Pancreas (tissue), 10 donors: ENCODE measurements at regions not wholly inside any gene's neighbourhood (a gene's known extent, or its start where the extent isn't known, plus 50 kb on each side); places are given as distances from the start of the nearest gene placed in this dataset.

ENCODE experiments used
- ATAC-seq, 4 donors: fragments of 200-7000 bp; cut with Tn5 transposase; one replicate each; pipeline versions ENCODE4 v1.8.0 to v1.9.1; 2020; ENCODE audit warnings: mild to moderate bottlenecking in 4 of 4, moderate library complexity in 4 of 4
- DNase-seq, 6 donors: peaks; one replicate each; pipeline ENCODE4 v3.0.0-alpha.2; 2020
- FAIRE-seq: peaks from 2 replicates; lab custom pipeline; 2012; peaks lifted over from hg19 to GRCh38; lab: Jason Lieb, UNC
- H3K27ac ChIP-seq, 4 donors: fragments of 200-600 bp; sonication (generic); 1 replicate in 3 of 4; 2 replicates in 1 of 4; pipeline versions ENCODE4 v1.5.0 to v1.8.0; 2020
- H3K27me3 ChIP-seq, 4 donors: fragments of 200-600 bp; one replicate each; pipeline ENCODE4 v1.8.0; 2021
- H3K36me3 ChIP-seq, 3 donors: fragments of 200-600 bp; sonication (generic) in 1 of 3; one replicate each; pipeline versions ENCODE4 v1.5.0 to v1.8.0; 2020 to 2021
- H3K4me1 ChIP-seq, 3 donors: fragments of 200-600 bp; one replicate each; pipeline ENCODE4 v1.8.0; 2021
- H3K4me3 ChIP-seq, 4 donors: fragments of 200-600 bp; sonication (generic) in 2 of 4; one replicate each; pipeline versions ENCODE4 v1.5.0 to v1.8.0; 2020 to 2021
- H3K9me3 ChIP-seq, 4 donors: fragments of 200-600 bp; one replicate each; pipeline ENCODE4 v1.8.0; 2021
- WGBS, 2 donors: extraction: QIAGEN DNeasy Blood & Tissue Kit; methylation state at CpG; one replicate each; pipeline ENCODE4 v1.1.7; 2013; 5-methylcytosine and 5-hydroxymethylcytosine counted together
- intact Hi-C, 3 donors: fragments of 100-400 bp; cut with DNase I; formaldehyde crosslinking; loops; one replicate each; pipeline versions ENCODE4 v1.11.1 to v1.14.2; 2022
- TF ChIP-seq, protein P1 (sequence below), 4 donors: fragments of 200-600 bp; sonication (generic) in 3 of 4; IDR thresholded peaks; one replicate each; pipeline versions ENCODE4 v1.5.0 to v1.8.0; 2021; ENCODE audit warnings: antibody characterized with exemption in 4 of 4
- donor health status: healthy with polysubstance abuse.
- donor health status: DM: no; HTN: no; CAD: no; lungs with moderate emphysema.
- donor health status: DM: no; HTN: no; CAD: no.
- donor health status: control.
- donor health status: control.
- donor health status: Bipolar disorder and iron deficiency.
- donor health status: DM: yes; HTN: yes; CAD: no.
- donor health status: DM: no; HTN: no; CAD: no.
- donor health status: DM: no; HTN: no; CAD: no.
- donor health status: DM: yes; HTN: yes; CAD: no.

DNA sequence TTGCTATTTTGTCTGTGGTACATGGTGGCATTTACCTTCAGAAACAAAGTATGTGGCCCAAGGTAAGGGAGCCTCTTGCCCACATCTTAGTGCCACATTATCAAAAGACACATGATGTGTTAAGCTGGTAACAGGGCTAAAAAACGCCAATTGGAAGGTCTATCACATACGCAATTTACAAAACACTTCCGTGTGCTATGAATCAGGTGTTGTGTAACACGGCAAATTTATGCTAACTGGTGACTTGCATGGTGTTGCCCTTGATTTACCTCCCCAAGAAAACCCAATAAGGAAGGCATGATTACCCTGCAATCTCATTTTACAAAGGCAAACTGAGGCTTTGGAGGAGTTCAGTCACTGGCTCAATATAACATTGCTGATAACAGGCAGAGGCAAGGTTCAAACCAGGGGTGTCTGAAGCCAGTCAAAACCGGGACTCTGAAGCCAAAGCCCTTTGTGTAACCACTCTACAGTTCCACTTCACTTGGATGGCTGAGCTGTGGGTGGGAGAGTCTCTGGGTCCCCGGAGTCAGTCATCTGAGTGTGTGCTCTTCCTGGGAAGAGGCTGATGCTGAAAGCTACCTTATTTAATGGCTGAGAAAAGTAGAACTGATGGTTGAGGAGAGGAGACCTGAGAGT lies 103.9 kb upstream of the BCL6 start:
- FAIRE-seq (no peak), ATAC-seq (no peak), DNase-seq (no peak)
- TF ChIP-seq, protein P1, sequence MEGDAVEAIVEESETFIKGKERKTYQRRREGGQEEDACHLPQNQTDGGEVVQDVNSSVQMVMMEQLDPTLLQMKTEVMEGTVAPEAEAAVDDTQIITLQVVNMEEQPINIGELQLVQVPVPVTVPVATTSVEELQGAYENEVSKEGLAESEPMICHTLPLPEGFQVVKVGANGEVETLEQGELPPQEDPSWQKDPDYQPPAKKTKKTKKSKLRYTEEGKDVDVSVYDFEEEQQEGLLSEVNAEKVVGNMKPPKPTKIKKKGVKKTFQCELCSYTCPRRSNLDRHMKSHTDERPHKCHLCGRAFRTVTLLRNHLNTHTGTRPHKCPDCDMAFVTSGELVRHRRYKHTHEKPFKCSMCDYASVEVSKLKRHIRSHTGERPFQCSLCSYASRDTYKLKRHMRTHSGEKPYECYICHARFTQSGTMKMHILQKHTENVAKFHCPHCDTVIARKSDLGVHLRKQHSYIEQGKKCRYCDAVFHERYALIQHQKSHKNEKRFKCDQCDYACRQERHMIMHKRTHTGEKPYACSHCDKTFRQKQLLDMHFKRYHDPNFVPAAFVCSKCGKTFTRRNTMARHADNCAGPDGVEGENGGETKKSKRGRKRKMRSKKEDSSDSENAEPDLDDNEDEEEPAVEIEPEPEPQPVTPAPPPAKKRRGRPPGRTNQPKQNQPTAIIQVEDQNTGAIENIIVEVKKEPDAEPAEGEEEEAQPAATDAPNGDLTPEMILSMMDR (IDR thresholded peaks at IDR 0.05), result no peak
- intact Hi-C loops, result no loop called here
- Histone ChIP-seq H3K27me3 (no peaks in the 10 kb centered on the region), H3K9me3 (no peaks in the 10 kb centered on the region), H3K4me3 (no peak overlapping the region), H3K27ac (no peak overlapping the region), H3K4me1 (no peaks in the 10 kb centered on the region), H3K36me3 (no peaks in the 10 kb centered on the region)
- WGBS, 2 donors, result 86 to 87% methylated on average over 6 of the region's 6 CpGs

DNA sequence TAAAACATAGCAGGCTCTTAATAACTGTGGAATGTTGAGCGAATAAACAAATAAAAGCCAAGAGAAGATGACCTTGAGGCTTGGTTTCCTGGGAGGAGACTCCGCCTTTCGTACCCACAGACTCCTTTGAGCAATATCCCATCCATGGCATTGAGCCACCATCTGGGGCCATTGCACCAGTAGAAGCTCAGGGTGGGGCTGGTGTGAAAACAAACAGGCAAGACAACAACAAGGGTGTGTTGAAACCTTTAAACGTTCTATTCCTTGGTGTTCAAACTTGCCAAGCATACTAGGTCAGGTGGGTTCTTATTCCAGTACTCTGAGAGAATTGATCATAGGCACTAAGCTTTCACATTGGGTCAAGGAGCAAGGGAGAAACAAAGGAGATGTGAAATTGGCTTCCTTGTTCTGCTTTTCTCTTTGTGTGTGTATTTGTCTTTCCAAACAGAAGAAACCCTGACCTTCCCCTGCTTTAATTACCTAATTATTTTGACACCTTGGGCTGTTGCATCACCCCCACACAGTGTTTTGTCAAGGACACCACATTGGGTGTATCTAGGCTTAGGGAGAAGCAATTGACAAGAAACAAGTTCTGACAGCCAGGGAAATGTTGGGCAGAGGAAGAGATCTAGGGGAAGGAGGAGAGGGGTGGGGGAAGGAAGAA lies 105.1 kb upstream of the BCL6 start:
- Histone ChIP-seq H3K4me1 (no peaks in the 10 kb centered on the region), H3K9me3 (no peaks in the 10 kb centered on the region), H3K27ac (no peak overlapping the region), H3K27me3 (no peaks in the 10 kb centered on the region), H3K36me3 (no peaks in the 10 kb centered on the region), H3K4me3 (no peak overlapping the region)
- ATAC-seq (peak in 1 of 4 donors; percentile 59), FAIRE-seq (no peak), DNase-seq (peak in 1 of 6 donors; percentile 18)
- TF ChIP-seq, protein P1 (IDR thresholded peaks at IDR 0.05), result no peak
- WGBS, 2 donors, result 44 to 48% methylated on average over 4 of the region's 4 CpGs
- intact Hi-C loops, result no loop called here

DNA sequence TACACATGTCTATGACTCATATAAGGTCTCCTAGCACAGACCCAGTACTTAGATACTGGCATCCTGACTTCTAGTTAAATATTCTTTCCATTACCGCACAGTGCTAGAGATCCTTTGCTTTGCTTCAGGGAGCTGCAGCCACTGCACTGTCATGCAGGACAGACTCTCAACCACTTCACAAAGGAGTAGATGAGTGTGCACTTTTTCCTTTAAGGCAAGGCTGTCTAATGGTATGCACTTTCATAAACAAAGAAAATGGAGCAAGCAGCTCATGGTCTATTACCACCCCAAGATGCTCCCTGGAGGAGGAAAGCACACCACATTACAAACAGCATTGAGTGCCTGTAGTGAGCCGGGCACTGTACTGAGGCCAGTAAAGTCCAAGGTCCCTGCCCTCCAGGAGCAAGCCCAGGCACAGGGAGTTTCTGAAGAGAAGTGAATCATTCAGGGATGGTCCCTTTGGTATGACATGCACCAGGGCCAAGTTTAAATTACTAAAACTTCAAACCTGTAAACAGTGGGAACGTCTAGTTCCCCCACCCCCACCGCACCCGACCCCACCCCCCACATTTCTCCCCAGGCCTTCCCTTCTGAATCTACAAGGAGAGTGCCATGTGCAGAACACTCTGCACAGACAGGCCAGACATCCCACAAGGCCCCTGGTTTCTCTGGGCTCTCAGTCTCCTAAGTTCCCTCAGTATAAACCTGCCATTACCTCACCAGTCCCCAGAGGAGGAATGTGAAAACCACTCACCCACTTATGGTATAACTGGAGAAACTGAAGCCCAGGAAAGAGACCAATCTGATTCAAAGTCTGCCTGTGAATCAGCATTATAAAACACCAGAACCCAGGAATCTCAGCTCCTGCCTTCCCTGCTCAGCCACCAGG lies 107.8 kb upstream of the BCL6 start:
- Histone ChIP-seq H3K27ac (no peak overlapping the region), H3K36me3 (no peaks in the 10 kb centered on the region), H3K4me3 (no peak overlapping the region), H3K27me3 (no peaks in the 10 kb centered on the region), H3K9me3 (no peaks in the 10 kb centered on the region), H3K4me1 (no peaks in the 10 kb centered on the region)
- DNase-seq (no peak), FAIRE-seq (no peak), ATAC-seq (peak in 1 of 4 donors; percentile 19)
- WGBS, 2 donors, result 83 to 84% methylated on average over 5 of the region's 5 CpGs
- intact Hi-C loops, result no loop called here
- TF ChIP-seq, protein P1 (IDR thresholded peaks at IDR 0.05), result no peak

DNA sequence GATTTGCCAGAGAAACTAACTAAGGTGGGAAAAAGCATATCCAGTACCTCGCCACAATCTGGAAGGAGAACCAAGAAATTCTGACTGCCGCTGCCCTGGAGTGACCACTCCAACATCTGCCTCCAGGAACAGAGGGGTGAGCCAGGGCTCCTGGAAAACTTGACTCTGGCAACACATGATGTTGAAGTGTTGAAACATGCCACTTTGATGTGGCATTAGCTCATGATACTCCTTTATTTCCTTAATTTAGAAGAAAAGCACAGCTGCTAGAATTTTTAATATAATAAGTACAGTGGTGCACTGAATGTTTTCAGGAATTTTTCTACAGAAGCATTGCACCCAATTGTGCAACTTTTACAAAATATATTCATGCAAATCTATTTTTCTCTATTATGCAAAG lies 109.9 kb upstream of the BCL6 start:
- DNase-seq, result no peak
- H3K27me3 ChIP-seq, result no peaks in the 10 kb centered on the region
- H3K9me3 ChIP-seq, result no peaks in the 10 kb centered on the region
- ATAC-seq, result no peak
- H3K4me1 ChIP-seq, result no peaks in the 10 kb centered on the region
- FAIRE-seq, result no peak
- TF ChIP-seq, protein P1 (IDR thresholded peaks at IDR 0.05), result no peak
- intact Hi-C loops, result no loop called here
- WGBS, 2 donors, result 94 to 100% methylated on average over 2 of the region's 2 CpGs
- no peak overlapping the region for H3K4me3 ChIP-seq
- no peaks in the 10 kb centered on the region for H3K36me3 ChIP-seq
- H3K27ac ChIP-seq, result no peak overlapping the region
